ENCODE measurements at regions not wholly inside any gene's neighbourhood (a gene's known extent, or its start where the extent isn't known, plus 50 kb on each side); places are given as distances from the start of the nearest gene placed in this dataset.

DNA sequence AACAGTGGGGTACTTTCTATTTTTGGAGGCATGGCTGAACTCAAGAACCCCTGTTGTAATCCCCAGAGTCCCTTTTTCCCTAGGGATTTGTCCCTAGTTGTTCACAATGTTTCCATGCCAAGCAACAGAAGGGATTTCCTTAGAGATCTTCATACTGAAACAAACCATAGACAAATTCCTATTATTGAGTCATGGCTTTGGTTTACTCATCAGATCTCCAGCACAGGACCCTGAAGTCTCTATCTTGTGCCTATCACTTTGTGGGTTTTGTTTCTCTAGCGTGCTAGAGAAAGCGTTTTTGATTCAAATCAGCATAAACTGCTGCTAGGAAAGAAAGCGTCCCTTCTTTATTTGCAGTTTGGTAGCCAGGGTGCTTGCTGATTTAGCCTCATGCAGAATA, 165.0 kb downstream of the BAMBI start:
- Histone ChIP-seq H2AFZ (ENCODE audit: low read depth, low read length, poor library complexity, severe bottlenecking) (no peak overlapping the region), H3K36me3 (ENCODE audit: control insufficient read depth in 1 of 2, insufficient read depth in 2 of 2, low read length in 2 of 2) (no peaks in the 10 kb centered on the region), H3K4me3 (replicated peaks in 1 of 2; ENCODE audit: low read depth in 1 of 2, low read length in 2 of 2) (no peak overlapping the region), H3K9me2 (ENCODE audit: insufficient read depth) (no peaks in the 10 kb centered on the region), H3K27ac (ENCODE audit: low read depth, low read length) (no peak overlapping the region), H3K4me1 (ENCODE audit: control insufficient read depth in 1 of 2, insufficient read depth in 2 of 2, low read length in 2 of 2) (peaks cover 25 to 30% of the 10 kb centered on the region in 2 experiments), H4K20me1 (ENCODE audit: insufficient read depth) (no peaks in the 10 kb centered on the region), H3K9me3 (ENCODE audit: control insufficient read depth in 1 of 2, insufficient read depth in 1 of 2, low read depth in 1 of 2, low read length in 2 of 2) (peaks cover 0 to 9% of the 10 kb centered on the region in 2 experiments; a peak in 2 of 4 replicates), H3K27me3 (ENCODE audit: insufficient read depth, low read length) (no peaks in the 10 kb centered on the region), H3K9ac (ENCODE audit: low read length) (no peak overlapping the region), H3K4me2 (ENCODE audit: low read length) (no peak overlapping the region), H3K79me2 (ENCODE audit: insufficient read depth, low read length) (no peaks in the 10 kb centered on the region)
- intact Hi-C loops (cut with micrococcal nuclease), result no loop called here
- ATAC-seq, result no peak
- TF ChIP-seq EGR1 (IDR thresholded peaks at IDR 0.05; ENCODE audit: low read depth) (no peak), JUND (IDR thresholded peaks at IDR 0.05) (no peak), CEBPB (IDR thresholded peaks at IDR 0.05; ENCODE audit: low read depth) (no peak), SRF (IDR thresholded peaks at IDR 0.05; ENCODE audit: low read depth) (no peak), RAD21 (IDR thresholded peaks at IDR 0.05; ENCODE audit: low read depth) (no peak), ZFX (IDR thresholded peaks at IDR 0.05) (no peak), POLR2AphosphoS5 (IDR thresholded peaks at IDR 0.05; ENCODE audit: low read depth, low read length) (no peak), EZH2 (IDR thresholded peaks at IDR 0.05) (no peak), SP1 (IDR thresholded peaks at IDR 0.05; ENCODE audit: low read depth) (no peak), POLR2A (IDR thresholded peaks at IDR 0.05; ENCODE audit: borderline replicate concordance, extremely low read depth, insufficient read depth, insufficient read length) (no peak), FOSL1 (IDR thresholded peaks at IDR 0.05; ENCODE audit: low read depth) (no peak), ELF1 (IDR thresholded peaks at IDR 0.05; ENCODE audit: borderline replicate concordance, low read depth) (no peak), YY1 (IDR thresholded peaks at IDR 0.05; ENCODE audit: extremely low read depth, insufficient replicate concordance, low read depth, low read length) (no peak), TCF7L2 (IDR thresholded peaks at IDR 0.05; ENCODE audit: borderline replicate concordance, extremely low read depth, insufficient read depth, insufficient read length) (no peak), CBX3 (IDR thresholded peaks at IDR 0.05; ENCODE audit: low read depth) (no peak)
- TF ChIP-seq, protein P1, sequence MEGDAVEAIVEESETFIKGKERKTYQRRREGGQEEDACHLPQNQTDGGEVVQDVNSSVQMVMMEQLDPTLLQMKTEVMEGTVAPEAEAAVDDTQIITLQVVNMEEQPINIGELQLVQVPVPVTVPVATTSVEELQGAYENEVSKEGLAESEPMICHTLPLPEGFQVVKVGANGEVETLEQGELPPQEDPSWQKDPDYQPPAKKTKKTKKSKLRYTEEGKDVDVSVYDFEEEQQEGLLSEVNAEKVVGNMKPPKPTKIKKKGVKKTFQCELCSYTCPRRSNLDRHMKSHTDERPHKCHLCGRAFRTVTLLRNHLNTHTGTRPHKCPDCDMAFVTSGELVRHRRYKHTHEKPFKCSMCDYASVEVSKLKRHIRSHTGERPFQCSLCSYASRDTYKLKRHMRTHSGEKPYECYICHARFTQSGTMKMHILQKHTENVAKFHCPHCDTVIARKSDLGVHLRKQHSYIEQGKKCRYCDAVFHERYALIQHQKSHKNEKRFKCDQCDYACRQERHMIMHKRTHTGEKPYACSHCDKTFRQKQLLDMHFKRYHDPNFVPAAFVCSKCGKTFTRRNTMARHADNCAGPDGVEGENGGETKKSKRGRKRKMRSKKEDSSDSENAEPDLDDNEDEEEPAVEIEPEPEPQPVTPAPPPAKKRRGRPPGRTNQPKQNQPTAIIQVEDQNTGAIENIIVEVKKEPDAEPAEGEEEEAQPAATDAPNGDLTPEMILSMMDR (IDR thresholded peaks at IDR 0.05 in 2 of 3, conservative IDR thresholded peaks at IDR 0.05 in 1 of 3; ENCODE audit: borderline replicate concordance in 1 of 3, insufficient read depth in 1 of 3, low read depth in 2 of 3, low read length in 2 of 3), result no peak
- POLR2A ChIA-PET, result no interaction called here
- CTCF ChIA-PET, result no interaction called here
- no peak for DNase-seq (ENCODE audit: low read depth, low spot score)
- no TSS peak for BruUV-seq (replicated peaks)
- RAD21 ChIA-PET (ENCODE audit: low non-redundant PET in 1 of 2, low total read pairs in 2 of 2, uncharacterized antibody in 2 of 2, unreplicated experiment in 2 of 2), result no interaction called here

All from HCT116 (cell line).